ENCODE measurements at regions not wholly inside any gene's neighbourhood (a gene's known extent, or its start where the extent isn't known, plus 50 kb on each side); places are given as distances from the start of the nearest gene placed in this dataset.

GRCh38 chr10:108598320-108598695 is 1325.0 kb downstream of the XPNPEP1 start:
- no peaks in the 10 kb centered on the region for H3K9me3 Mint-ChIP-seq
- no peak overlapping the region for H3K4me3 Mint-ChIP-seq
- ATAC-seq (peak; percentile 93), DNase-seq (ENCODE audit: low spot score) (peak; percentile 78)
- no peaks in the 10 kb centered on the region for H3K36me3 Mint-ChIP-seq (ENCODE audit: low read depth)
- H3K4me1 Mint-ChIP-seq, result peaks cover 23% of the 10 kb centered on the region
- H3K4me3 ChIP-seq, result peak overlapping the region; percentile 19; the same call in 1 of the 2 replicates
- peaks cover 74% of the 10 kb centered on the region for H3K27me3 Mint-ChIP-seq (ENCODE audit: insufficient read depth, low read depth, poor library complexity)
- no peaks in the 10 kb centered on the region for H4K20me1 ChIP-seq (replicated peaks; ENCODE audit: insufficient read depth)
- no peaks in the 10 kb centered on the region for H3F3A ChIP-seq (replicated peaks; ENCODE audit: low read depth)
- H3K27ac Mint-ChIP-seq, result no peak overlapping the region
- H2AFZ ChIP-seq, result no peak overlapping the region
- H3K27me3 ChIP-seq (ENCODE audit: insufficient read depth), result peaks cover 96% of the 10 kb centered on the region
- H3K79me2 ChIP-seq (replicated peaks; ENCODE audit: insufficient read depth), result no peaks in the 10 kb centered on the region
- H3K4me1 ChIP-seq (ENCODE audit: insufficient read depth), result peaks cover 20% of the 10 kb centered on the region
- H3K9me2 ChIP-seq (ENCODE audit: insufficient read depth), result no peaks in the 10 kb centered on the region
- H3K36me3 ChIP-seq (ENCODE audit: insufficient read depth), result no peaks in the 10 kb centered on the region
- H3K27ac ChIP-seq (ENCODE audit: low read depth), result no peak overlapping the region
- no peak for TF ChIP-seq ZNF331 (CRISPR knock-in tag; IDR thresholded peaks at IDR 0.05; ENCODE audit: low read depth)
- peak; percentile 53 for TF ChIP-seq POLR2AphosphoS5 (IDR thresholded peaks at IDR 0.05; ENCODE audit: low read depth)
- peak; percentile 61; the same call in 1 of the 2 replicates for TF ChIP-seq ZNF462 (CRISPR knock-in tag; IDR thresholded peaks at IDR 0.05)
- TF ChIP-seq NANOG (IDR thresholded peaks at IDR 0.05; ENCODE audit: borderline replicate concordance), result peak; percentile 90
- peak overlapping the region; percentile 61 for H3K4me2 ChIP-seq

GRCh38 chr10:108597657-108598319 is 1325.5 kb downstream of the XPNPEP1 start:
- Mint-ChIP-seq H3K27me3 (ENCODE audit: insufficient read depth, low read depth, poor library complexity) (peaks cover 74% of the 10 kb centered on the region), H3K4me3 (no peak overlapping the region), H3K9me3 (no peaks in the 10 kb centered on the region), H3K36me3 (ENCODE audit: low read depth) (no peaks in the 10 kb centered on the region), H3K4me1 (peaks cover 23% of the 10 kb centered on the region), H3K27ac (no peak overlapping the region)
- H3K4me2 ChIP-seq, result peak overlapping the region; percentile 26; the same call in 1 of the 2 replicates
- no peaks in the 10 kb centered on the region for H4K20me1 ChIP-seq (replicated peaks; ENCODE audit: insufficient read depth)
- no peaks in the 10 kb centered on the region for H3K9me2 ChIP-seq (ENCODE audit: insufficient read depth)
- no peaks in the 10 kb centered on the region for H3F3A ChIP-seq (replicated peaks; ENCODE audit: low read depth)
- H2AFZ ChIP-seq, result no peak overlapping the region
- DNase-seq (ENCODE audit: low spot score) (no peak), ATAC-seq (peak; percentile 65)
- H3K36me3 ChIP-seq (ENCODE audit: insufficient read depth), result no peaks in the 10 kb centered on the region
- no peak for TF ChIP-seq ETS1 (IDR thresholded peaks at IDR 0.05)
- TF ChIP-seq CREB1 (CRISPR knock-in tag; IDR thresholded peaks at IDR 0.05; ENCODE audit: low read depth), result no peak
- H3K27ac ChIP-seq (ENCODE audit: low read depth), result no peak overlapping the region
- H3K4me1 ChIP-seq (ENCODE audit: insufficient read depth), result peaks cover 20% of the 10 kb centered on the region
- no peaks in the 10 kb centered on the region for H3K79me2 ChIP-seq (replicated peaks; ENCODE audit: insufficient read depth)
- peaks cover 91% of the 10 kb centered on the region for H3K27me3 ChIP-seq (ENCODE audit: insufficient read depth)
- H3K4me3 ChIP-seq, result no peak overlapping the region

Measured in GM23338 (cell line).